EH (cell line): ENCODE measurements at regions not wholly inside any gene's neighbourhood (a gene's known extent, or its start where the extent isn't known, plus 50 kb on each side); places are given as distances from the start of the nearest gene placed in this dataset.
A peak's percentile ranks its signal among the peaks of the same experiment; 100 is the strongest.

Source experiments
- DNase-seq: peaks from one replicate; pipeline ENCODE4 v3.0.0-alpha.2; 2015; ENCODE audit warnings: low read depth

DNA sequence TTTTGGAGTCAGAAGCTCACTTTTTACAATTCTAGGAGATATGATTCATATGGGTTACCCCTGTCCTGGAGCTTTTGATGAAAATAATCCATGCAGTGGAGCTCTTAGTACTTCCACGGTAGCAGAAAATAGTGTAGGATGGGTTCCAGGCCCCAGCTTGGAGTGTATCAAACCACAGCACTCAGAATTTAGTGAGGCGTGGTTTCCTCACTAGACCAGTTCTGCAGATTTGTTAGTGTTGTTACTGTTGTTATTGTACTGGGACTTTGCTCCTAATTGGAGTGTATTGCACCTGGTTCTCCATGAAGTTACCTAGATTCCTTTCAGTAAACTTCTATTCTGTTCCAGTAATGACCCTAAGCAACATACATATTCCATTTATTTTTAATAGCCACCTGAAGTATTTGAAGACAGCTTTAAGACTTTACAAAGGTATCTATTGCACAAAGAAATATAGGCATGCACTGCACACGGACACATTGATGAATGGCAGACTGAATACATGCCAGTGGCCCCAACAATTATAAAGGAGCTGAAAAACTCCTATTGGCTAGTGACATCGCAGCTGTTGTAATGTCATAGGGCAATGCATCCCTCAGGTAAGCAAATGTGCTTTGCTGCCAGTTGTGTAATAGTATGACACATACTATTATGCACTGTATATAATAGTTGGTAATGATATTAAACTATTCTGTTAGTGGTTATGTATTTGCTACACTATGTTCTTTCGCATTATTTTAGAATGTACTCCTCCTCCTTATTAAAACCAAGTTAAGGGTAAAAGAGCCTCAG, 1058.0 kb downstream of the KCNT2 start:
- DNase-seq, result no peak

DNA sequence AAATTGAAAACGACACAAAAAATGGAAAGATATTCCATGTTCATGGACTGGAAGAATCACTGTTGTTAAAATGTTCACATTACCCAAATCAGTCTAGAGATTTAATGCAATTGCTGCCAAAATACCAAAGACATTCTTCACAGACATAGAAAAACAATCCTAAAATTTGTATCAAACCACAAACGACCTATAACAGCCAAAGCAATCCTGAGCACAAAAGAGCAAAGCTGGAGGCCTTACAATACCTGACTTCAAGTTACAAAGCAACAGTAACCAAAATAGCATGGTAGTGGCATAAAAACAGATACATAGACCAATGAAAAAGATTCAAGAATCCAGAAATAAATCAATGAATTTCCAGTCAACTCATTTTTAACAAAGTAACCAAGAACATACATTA, 1077.3 kb downstream of the KCNT2 start:
- DNase-seq, result peak; percentile 67

DNA sequence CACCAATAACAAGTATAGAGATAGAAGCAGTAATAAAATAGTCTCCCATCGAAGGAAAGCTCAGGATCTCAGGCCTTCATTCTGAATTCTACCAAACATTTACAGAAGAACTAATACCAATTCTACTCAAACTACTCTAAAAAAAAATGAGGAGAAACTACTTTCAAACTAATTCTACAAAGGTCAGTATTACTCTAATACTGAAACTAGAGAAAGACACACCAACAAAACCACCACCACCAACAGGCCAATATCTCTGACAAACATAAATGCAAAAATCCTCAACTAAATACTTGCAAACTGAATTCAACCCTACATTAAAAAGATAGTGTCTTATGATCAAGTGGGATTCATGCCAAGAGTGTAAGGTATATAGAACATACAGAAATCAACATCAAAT, 1078.4 kb downstream of the KCNT2 start:
- no peak for DNase-seq

DNA sequence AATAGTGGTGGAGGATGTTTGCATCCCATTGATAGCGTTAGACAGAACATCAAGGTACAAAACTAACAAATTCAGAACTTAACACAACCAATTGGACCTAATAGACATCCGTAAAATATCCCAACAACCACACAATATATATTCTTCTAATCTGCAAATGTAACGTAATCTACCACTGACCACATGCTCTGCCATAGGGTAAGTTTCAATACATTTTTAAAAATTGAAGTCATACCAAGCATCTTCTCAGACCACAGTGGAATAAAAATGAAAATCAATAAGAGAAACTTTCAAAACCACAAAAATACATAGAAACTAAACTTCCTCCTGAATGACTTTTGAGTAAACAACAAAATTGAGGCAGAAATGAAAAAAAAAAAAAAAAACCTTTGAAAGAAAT, 1087.5 kb downstream of the KCNT2 start:
- no peak for DNase-seq

DNA sequence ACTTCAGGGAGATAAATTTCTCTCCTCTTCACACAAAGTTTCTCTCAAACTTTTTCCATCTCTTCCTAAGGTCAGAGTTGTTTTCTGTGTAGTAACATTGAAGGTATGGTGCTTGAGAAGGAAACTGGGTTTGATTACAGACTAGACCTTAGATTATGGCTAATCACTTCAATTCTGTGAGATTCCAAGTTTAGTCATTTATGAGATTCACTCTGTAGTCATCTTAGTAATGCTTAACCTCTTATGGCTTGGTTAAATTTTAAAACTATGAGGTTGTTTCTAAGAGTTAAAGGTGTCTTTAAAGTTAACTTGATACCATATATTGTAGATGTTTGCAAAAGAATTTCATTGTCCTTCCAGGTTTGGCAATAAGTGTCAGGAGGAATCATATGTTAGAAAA, 1092.2 kb downstream of the KCNT2 start:
- no peak for DNase-seq

DNA sequence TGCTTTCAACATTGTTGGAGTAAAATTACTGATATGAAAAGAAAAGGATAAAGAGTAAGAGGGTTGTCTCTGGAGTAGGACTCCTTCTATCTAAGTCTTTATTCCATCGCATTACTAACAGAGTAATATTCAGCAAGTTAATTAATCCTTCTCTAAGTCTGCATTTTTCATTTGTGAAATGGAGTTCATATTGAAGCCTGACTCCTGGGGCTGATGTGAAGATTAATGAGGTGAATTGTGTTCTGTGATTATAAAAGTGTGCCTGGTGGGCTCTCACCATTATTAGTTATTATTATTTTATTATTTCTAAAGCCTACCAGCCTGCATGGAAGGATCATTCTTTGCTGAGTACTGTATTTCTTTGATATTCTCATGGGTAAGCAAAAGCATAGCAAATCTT, 1096.7 kb downstream of the KCNT2 start:
- DNase-seq, result no peak

DNA sequence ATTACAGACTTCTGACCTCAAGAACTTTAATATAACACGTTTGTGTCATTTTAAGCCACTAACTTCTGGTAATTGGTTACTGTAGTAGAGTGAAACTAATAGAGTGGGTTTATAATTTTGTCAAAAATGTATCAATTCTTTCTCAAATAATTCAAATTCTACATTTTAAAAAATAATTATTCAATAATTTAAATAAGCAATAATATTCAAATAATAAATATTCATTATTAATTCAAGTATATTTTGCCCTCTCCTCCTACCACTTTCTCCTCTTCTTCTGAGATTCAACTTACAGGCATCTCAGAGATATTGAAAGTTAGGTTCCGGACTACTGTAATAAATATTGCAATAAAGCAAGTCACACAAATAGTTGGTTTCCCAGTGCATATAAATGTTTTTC, 1107.1 kb downstream of the KCNT2 start:
- no peak for DNase-seq

DNA sequence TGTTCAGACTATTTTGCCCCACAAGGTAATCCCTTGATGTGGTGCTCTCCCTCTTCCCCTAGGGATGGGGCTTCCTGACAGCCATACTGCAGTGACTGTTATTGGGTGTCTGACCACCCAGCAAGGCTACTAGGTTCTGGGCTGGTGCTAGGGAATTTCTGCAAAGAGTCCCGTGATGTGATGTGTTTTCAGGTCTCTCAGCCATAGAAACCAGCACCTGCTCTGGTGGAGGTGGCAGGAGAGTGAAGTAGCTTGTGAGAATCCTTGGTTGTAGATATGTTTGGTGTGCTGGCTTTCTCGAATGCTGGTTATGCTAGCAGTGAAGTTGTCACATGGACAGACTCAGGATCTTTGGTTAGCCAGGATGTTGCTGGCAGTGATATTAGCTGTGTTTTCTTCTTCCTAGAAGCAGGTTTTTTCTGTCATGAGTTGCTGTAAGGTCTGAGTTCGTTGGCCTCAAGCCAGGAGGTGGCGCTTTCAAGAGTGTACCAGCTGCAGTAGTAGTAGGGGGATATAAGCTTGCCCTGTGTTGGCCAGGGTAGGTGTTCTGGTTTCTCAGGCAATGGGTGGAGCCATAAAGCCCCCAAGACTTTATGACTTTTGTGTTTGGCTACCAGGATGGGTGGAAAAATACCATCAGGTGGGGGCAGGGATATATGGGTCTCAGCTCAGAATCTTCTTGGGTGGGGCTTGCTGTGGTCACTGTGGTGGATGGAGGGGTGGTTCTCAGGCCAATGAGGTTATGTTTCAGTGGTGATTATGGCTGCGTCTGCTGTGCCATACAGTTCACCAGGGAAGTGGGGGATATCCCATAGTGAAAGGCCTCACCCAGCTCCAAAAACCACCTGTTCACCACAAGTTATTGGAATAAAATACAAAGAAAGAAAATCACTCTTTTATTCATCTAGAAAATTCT, 1112.3 kb downstream of the KCNT2 start:
- no peak for DNase-seq

DNA sequence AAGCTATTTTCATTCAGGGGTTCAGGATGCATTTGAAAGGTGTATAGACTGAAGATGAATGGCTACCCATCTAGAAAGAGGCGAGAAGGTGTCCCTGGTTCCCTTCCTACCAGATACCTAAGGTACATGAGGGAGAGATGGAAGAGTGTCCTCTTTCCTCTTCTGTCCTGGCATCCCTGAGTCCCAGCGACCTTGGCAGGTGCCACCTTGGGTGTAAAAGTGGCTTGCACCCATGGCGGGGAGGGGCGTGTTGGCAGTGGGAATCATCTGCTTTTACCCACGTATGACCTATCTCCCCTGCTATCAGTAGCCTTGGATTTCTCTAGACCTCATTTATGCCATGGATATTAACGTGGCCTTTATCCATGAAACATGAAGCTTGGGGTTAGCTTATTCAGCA, 1126.1 kb downstream of the KCNT2 start:
- no peak for DNase-seq

DNA sequence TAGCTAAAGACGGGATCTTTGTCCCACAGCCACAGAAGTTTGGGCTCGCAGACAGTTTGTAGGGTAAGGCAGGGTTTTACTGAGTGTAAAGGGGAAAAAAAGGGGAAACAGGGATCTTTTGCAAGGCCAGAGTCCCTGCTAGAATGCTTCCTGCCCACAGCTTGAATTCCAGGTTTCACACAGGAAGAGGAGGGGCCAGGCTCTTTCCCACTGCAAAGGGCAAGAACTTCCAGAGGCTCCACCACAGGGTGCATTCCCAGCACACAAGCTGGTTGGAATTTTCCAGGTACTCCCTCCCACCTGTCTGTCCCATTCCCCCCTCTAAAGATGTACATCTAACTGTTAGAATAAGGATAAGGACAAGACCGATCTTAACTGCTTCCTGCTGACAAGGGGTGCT, 1126.9 kb downstream of the KCNT2 start:
- peak; percentile 1 for DNase-seq

DNA sequence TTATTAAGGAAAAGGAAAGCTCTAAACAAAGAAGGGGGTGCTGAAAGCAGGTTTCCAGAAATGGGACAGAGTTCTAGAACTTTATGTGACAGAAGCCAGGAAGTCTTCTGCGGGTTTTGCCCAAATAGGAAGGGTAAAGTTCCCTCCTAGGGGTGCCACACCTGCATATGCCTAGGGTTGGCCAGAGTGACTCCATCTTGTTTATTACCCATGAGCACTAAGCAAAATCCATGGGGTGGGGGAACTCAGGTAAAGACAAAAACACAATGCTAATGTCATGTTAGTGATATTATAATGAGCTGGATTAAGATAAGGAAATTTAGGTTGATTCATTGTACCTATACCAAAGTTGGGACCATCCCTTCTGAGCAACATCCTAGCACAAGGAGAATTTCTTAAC, 1132.7 kb downstream of the KCNT2 start:
- DNase-seq, result no peak

DNA sequence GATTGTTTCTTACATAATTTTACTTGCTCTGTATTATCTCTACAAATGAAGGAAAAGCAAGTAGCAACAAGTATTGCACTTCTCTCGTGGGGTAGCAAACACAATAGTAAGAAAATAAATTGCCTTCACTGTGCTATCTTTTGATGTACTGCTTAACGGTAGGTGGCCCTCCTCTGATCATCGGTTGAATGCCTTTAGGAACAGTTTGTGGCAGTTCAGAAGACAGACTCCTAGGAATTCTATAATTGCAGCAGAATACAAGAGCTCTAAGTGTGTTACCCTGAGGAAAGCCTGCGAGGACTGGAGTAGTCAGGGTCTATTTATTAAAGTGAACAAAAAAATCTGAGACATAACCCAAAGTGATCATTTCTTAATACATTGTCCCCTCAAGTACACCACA, 1135.9 kb downstream of the KCNT2 start:
- no peak for DNase-seq

DNA sequence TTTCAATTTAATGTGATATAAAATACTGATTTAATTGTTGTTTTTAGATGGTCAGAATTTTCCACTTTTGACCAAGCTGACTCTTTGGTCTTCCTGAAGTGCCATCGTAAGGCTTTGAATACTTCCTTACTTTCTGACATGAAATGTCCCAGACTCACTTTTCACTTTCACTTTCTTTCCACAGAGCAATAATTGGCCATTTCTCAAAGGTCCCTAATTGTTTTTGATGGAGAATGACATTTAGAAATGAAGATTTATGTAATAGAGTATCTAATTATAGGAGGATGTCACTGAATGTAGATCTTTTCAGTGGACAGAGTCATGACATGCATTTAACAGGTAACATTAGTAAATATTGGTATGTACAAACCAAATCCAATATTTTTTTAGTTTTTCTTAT, 1141.6 kb downstream of the KCNT2 start:
- peak; percentile 1 for DNase-seq

DNA sequence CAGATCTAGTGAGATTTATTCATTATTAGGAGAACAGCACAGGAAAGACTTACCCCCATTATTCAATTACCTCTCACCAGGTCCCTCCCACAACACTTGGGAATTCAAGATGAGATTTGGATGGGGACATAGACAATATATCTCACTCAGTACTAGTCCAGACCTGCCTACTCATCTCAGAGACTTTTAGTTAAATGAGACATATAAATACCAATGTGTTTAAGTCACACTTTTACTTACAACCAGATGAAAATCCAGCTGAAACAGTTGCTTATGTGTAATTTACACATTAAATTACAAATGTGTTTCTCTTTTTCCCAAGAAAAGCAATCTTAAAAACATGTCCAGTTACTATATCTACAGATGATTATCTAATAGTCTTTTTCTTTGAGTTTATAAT, 1145.6 kb downstream of the KCNT2 start:
- peak; percentile 66 for DNase-seq

DNA sequence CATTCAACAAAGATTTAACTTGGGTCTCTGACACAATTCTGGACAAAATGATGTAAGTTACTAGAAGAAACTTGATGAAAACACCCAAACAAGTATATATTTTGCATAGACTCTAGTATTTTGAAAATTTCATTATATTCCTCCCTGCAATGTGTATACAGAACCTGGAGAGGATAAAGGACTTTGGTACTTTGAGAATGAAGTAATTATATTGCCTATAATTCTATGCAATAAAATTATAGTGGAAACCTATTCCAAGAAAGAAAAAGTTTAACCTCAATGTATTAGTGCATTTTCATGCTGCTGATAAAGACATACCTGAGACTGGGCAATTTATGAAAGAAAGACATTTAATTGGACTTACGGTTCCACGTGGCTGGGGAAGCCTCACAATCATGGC, 1146.1 kb downstream of the KCNT2 start:
- no peak for DNase-seq

DNA sequence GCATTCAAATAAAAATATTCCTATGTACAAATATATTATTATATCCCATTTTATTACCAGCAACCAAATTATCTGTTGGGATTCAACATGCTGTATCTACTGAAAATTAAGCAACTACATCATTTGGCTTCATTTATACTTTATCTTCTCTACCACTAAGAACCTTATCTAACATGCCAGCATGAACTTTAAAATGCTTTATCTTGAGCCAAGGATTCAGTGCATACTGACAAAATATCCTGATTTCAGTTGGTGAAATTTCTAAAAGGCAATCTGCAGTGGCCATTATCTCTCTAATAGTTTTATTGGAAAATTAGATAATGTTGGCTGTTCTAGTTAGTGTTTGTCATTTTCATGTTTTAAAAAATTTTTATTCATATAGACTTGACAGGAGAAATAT, 1149.9 kb downstream of the KCNT2 start:
- no peak for DNase-seq

DNA sequence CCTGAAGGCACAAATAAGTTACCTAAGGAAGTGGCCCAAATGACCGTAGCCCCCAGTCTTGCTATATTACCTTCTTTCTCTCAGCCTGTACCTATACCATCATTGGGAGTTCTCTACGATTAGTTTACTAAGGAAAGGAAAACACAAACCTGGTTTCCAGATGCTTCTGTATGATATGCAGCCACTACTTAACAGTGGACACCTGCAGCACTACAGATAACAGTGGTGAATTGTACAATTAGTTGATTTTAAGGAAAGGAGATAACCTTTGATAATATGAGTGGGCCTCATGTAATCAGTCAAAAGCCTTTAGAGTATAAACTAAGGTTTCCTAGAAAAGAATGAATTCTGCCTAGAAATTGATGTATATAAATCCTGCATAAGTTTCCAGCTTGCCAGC, 1157.4 kb downstream of the KCNT2 start:
- no peak for DNase-seq

DNA sequence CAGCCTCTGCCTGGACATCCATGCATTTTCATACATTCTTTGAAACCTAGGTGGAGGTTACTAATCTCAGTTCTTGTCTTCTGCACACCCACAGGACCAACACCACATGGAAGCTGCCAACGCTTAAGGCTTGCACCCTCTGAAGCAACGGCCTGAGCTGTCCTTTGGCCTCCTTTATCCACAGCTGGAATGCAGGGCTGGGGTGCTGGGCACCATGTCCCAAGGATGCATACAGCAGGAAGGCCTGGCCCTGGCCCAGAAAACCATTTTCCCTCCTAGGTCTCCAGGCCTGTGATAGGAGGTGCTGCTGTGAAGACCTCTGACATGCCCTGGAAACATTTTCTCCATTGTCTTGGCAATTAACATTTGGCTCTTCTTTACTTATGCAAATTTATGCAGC, 1168.6 kb downstream of the KCNT2 start:
- no peak for DNase-seq

DNA sequence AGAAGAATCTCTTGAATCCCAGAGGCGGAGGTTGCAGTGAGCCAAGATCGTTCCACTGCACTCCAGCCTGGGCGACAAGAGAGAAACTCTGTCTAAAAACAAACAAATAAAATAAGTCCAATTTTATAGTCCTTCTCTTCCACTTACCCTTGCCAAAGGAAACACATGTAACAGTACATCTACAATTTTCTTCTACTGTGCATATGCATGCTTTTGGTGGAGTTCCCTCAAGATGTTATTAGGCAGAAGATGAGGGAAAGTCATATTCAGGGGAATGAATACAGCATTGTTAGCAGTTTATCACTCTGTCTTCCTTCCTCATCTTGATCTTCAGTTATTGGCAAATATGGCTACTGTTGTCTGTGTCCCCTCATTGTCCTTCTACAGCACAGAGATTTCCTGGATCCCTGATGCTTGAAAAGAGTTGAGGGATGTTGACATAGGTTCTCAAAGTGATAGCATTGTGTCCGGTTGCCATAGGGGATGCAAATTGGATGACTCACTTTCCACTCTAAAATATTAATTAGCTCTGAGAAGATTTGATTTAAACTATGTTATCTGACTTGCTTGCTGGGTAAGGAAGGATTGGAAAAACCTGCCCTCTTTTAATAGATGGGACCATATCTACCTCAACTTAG, 1173.6 kb downstream of the KCNT2 start:
- DNase-seq, result no peak

DNA sequence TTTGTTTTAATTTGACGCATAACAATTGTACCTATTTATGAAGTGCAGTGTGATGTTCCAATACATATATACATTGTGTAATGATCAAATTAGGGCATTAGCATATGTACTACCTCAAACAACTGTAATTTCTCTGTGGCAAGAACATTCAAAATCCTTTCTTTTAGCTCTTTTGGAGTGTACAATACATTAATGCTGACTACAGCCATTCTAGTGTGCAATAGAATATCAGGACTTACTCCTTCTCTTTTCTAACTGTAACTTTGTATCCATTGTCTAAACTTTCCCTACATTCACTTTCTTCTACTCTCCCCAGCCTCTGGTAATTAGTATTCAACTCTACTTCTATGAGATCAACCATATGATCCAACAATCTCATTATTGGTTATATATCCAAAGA, 1177.4 kb downstream of the KCNT2 start:
- no peak for DNase-seq

DNA sequence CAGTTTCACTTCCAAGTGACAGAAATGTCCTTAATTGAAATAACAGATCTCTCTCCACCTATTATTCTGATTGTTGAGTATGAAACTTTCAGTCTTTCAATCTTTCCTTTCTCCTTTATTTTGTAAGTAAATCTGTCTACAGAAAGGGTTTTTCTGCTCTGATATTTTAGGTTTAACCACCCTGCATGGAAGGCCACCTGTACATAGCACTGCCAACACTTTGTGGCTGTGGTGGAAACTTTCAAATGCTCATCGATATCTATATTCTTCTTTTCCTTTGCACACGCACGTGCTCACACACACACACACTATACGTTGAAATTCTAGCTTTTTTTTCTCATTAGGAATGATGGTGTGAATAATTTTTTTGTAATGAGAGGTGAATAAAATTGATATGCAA, 1179.3 kb downstream of the KCNT2 start:
- no peak for DNase-seq

DNA sequence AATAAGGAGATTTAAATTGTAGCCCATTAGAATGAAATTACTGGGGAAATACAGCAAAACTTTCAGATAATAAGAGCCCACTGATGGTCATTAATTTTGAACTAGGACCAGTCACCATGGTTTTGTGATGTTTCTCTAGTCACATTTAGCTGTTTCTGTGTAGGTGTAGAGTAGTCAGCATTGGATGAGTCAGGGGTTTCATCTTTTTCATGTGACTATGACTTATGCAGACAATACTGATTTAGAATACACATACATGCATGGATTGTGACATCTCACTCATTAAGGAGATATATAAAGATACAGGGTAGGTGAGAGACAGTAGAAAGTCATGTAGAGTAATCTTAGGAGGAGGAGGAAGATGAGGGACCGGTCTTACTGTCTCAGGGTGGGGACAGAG, 1192.7 kb downstream of the KCNT2 start:
- no peak for DNase-seq

DNA sequence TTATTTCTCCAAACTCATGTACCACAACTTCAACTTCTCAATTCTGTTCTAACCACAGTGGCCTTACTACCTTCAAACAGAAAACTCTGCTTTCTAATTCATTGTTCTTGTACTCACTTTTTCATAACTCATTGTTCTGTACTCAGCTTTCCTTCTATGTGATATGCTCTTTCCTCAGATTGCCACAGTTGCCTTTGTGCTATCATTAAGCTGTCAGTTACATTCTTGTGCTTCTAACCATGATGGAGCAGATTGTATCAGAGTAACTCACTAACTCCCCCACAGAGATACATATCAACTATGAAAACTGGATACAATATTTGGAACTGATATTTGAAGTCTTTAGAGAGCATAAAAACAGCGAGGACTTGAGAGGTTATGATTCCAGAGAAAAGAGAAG, 1213.7 kb downstream of the KCNT2 start:
- peak; percentile 22 for DNase-seq
